Tibial artery (tissue), 4 donors: ENCODE measurements at regions not wholly inside any gene's neighbourhood (a gene's known extent, or its start where the extent isn't known, plus 50 kb on each side); places are given as distances from the start of the nearest gene placed in this dataset.

Experiments
- DNase-seq, 2 donors: peaks; one replicate each; pipeline ENCODE4 v3.0.0-alpha.2; 2019
- H3K27ac ChIP-seq, 2 donors: fragments of 200-600 bp; sonication (generic) in 1 of 2; 1 replicate in 1 of 2; 2 replicates in 1 of 2; pipeline ENCODE4 v1.5.1; 2018 to 2019; ENCODE audit warnings: mild to moderate bottlenecking in 1 of 2
- H3K27me3 ChIP-seq, 2 donors: fragments of 200-600 bp; sonication (generic) in 1 of 2; one replicate each; pipeline versions ENCODE4 v1.5.1 to v1.6.0; 2016 to 2019
- H3K36me3 ChIP-seq, 3 donors: fragments of 200-600 bp; sonication (generic) in 2 of 3; one replicate each; pipeline ENCODE4 v1.5.1; 2016 to 2019; ENCODE audit warnings: mild to moderate bottlenecking in 2 of 3
- H3K4me1 ChIP-seq, 4 donors: fragments of 200-600 bp; sonication (generic) in 2 of 4; 1 replicate in 3 of 4; 2 replicates in 1 of 4; pipeline ENCODE4 v1.5.1; 2016 to 2019
- H3K4me3 ChIP-seq, 2 donors: fragments of 200-600 bp; sonication (generic) in 1 of 2; 1 replicate in 1 of 2; 2 replicates in 1 of 2; pipeline ENCODE4 v1.5.1; 2018 to 2019; ENCODE audit warnings: mild to moderate bottlenecking in 2 of 2
- H3K9me3 ChIP-seq, 3 donors: fragments of 200-600 bp; sonication (generic) in 1 of 3; one replicate each; pipeline ENCODE4 v1.5.1; 2016 to 2019
- intact Hi-C: fragments of 100-400 bp; cut with DNase I; formaldehyde crosslinking; loops from one replicate; pipeline ENCODE4 v1.15.0; 2023; ENCODE audit warnings: low total_unique reads
- TF ChIP-seq, protein P1 (sequence below), 2 experiments: fragments of 200-600 bp in 1 of 2; fragments of 450-650 bp in 1 of 2; IDR thresholded peaks; one replicate each; pipeline ENCODE4 v1.5.1; 2017 to 2019; ENCODE audit warnings: antibody characterized with exemption in 2 of 2, mild to moderate bottlenecking in 1 of 2, moderate library complexity in 1 of 2

DNA sequence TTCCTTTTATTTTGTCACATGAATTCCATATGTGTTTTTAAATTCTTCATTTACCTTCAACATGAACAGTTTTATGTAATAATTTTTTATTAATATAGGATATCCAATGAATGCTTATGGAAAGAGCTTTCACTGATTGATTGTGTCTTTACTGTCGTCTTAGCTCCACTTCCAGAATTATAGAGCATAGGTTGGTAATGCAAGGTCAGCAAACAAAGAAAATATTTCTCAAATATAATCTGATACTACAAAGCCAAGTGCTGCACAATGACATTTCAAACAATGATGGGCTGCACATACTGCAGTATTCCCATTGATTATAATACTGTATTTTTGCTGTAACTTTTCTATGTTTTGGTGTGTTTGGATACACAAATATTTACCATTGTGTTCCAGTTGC, 275.7 kb upstream of the RSPO3 start:
- Histone ChIP-seq H3K9me3 (no peaks in the 10 kb centered on the region), H3K4me3 (no peak overlapping the region), H3K4me1 (no peaks in the 10 kb centered on the region), H3K36me3 (no peaks in the 10 kb centered on the region), H3K27me3 (no peaks in the 10 kb centered on the region), H3K27ac (no peak overlapping the region)
- DNase-seq, result no peak
- intact Hi-C loops, result no loop called here
- TF ChIP-seq, protein P1, sequence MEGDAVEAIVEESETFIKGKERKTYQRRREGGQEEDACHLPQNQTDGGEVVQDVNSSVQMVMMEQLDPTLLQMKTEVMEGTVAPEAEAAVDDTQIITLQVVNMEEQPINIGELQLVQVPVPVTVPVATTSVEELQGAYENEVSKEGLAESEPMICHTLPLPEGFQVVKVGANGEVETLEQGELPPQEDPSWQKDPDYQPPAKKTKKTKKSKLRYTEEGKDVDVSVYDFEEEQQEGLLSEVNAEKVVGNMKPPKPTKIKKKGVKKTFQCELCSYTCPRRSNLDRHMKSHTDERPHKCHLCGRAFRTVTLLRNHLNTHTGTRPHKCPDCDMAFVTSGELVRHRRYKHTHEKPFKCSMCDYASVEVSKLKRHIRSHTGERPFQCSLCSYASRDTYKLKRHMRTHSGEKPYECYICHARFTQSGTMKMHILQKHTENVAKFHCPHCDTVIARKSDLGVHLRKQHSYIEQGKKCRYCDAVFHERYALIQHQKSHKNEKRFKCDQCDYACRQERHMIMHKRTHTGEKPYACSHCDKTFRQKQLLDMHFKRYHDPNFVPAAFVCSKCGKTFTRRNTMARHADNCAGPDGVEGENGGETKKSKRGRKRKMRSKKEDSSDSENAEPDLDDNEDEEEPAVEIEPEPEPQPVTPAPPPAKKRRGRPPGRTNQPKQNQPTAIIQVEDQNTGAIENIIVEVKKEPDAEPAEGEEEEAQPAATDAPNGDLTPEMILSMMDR (IDR thresholded peaks at IDR 0.05), result no peak

DNA sequence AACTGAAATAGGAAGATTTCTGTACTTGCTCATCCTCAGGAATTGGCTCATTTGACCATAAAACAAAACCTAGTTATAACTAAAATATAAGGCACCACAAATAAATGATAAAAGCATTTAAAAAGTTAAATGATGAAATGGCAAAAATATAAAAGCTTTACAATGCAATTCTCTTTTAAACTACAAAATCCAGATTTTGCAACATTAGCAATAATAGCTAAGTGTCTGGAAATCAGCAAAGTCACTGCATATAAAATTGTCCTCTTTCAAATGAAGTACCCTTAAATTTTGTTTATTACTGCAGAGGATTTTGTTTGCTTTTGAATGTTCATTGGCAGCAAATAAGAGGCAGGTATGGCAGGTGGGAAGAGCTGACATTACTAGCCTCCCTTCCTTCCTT, 270.4 kb upstream of the RSPO3 start:
- H3K27ac ChIP-seq, result no peak overlapping the region
- no peak overlapping the region for H3K4me3 ChIP-seq
- TF ChIP-seq, protein P1 (IDR thresholded peaks at IDR 0.05), result no peak
- no peaks in the 10 kb centered on the region for H3K4me1 ChIP-seq
- intact Hi-C loops, result no loop called here
- H3K27me3 ChIP-seq, result no peaks in the 10 kb centered on the region
- H3K9me3 ChIP-seq, result no peaks in the 10 kb centered on the region
- no peak for DNase-seq
- H3K36me3 ChIP-seq, result no peaks in the 10 kb centered on the region

DNA sequence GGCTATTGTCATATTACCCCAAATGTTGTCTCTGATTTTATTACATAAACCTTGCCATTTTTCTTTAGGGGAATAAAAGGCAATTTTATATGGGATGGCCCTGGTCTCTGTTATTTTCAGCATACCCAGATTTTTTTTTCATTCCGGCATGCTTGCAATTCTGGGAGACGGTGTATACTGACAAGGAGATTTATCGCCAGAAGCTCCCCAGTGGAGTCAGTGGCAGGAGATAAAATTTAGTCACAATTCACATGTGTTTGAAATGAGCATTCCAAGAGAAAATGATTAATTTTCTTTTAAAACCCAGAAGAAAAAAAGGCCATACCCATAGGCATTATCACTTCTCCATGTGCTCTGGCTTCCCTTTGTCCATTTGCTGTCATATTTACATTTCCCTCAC, 250.8 kb upstream of the RSPO3 start:
- H3K36me3 ChIP-seq, result no peaks in the 10 kb centered on the region
- no peaks in the 10 kb centered on the region for H3K9me3 ChIP-seq
- H3K4me1 ChIP-seq, result no peaks in the 10 kb centered on the region
- no peak overlapping the region for H3K4me3 ChIP-seq
- TF ChIP-seq, protein P1 (IDR thresholded peaks at IDR 0.05), result no peak
- intact Hi-C loops, result no loop called here
- no peaks in the 10 kb centered on the region for H3K27me3 ChIP-seq
- DNase-seq, result no peak
- H3K27ac ChIP-seq, result no peak overlapping the region

DNA sequence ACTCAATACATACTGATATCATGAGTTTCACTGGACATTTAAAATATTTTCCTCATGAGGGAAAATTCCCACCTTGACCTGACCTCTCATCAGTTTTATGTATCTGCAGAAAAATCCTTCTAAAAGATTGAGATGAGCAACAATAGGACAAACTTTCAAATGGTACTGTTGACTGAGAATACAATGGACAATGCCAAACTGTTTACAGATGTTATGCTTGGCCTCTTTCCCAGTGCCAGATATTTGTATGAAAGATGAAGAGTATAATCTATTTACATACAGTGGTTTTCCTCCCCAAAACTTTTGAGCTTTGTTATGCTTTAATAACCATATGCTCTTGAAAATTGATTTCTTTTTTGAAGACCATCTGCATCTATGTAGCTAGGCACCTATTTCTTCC, 245.1 kb upstream of the RSPO3 start:
- Histone ChIP-seq H3K4me3 (no peak overlapping the region), H3K4me1 (no peaks in the 10 kb centered on the region), H3K9me3 (no peaks in the 10 kb centered on the region), H3K27ac (no peak overlapping the region), H3K36me3 (no peaks in the 10 kb centered on the region), H3K27me3 (no peaks in the 10 kb centered on the region)
- DNase-seq, result no peak
- TF ChIP-seq, protein P1 (IDR thresholded peaks at IDR 0.05), result no peak
- intact Hi-C loops, result no loop called here

DNA sequence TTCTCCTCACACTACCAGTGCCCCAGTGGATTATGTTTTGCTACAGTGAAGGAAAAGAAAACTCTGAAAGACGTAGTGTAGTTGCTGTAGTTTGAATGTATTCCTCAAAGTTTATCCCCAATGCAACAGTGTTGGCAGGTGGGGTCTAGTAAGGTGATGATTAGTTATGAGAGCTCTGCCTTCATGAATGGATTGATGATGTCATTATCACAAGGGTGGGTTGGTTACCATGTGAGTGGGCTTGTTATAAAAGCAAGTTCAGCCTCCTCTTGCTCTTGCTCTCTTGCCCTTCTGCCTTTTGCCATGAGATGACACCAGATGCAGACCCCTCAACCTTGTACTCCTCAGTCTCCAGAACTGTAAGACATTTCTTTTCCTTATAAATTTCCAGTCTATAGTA, 244.7 kb upstream of the RSPO3 start:
- H3K27me3 ChIP-seq, result no peaks in the 10 kb centered on the region
- H3K27ac ChIP-seq, result no peak overlapping the region
- TF ChIP-seq, protein P1 (IDR thresholded peaks at IDR 0.05), result no peak
- H3K4me1 ChIP-seq, result no peaks in the 10 kb centered on the region
- DNase-seq, result no peak
- no peaks in the 10 kb centered on the region for H3K9me3 ChIP-seq
- H3K36me3 ChIP-seq, result no peaks in the 10 kb centered on the region
- intact Hi-C loops, result no loop called here
- no peak overlapping the region for H3K4me3 ChIP-seq

GRCh38 chr6:126876446-126876845, 242.0 kb upstream of the RSPO3 start:
- no peaks in the 10 kb centered on the region for H3K4me1 ChIP-seq
- no peak for DNase-seq
- H3K9me3 ChIP-seq, result no peaks in the 10 kb centered on the region
- no peak overlapping the region for H3K4me3 ChIP-seq
- no peaks in the 10 kb centered on the region for H3K27me3 ChIP-seq
- no peaks in the 10 kb centered on the region for H3K36me3 ChIP-seq
- TF ChIP-seq, protein P1 (IDR thresholded peaks at IDR 0.05), result no peak
- H3K27ac ChIP-seq, result no peak overlapping the region
- intact Hi-C loops, result no loop called here
